PFSK-1 (cell line): ENCODE measurements at regions not wholly inside any gene's neighbourhood (a gene's known extent, or its start where the extent isn't known, plus 50 kb on each side); places are given as distances from the start of the nearest gene placed in this dataset.

Experiments
- FOXP2 ChIP-seq: optimal IDR thresholded peaks from 2 replicates; pipeline ENCODE3; 2011; ENCODE audit warnings: borderline replicate concordance, control low read depth, inconsistent platforms; ENCODE audit not compliant: insufficient read depth; ENCODE audit errors: extremely low read length, extremely low read depth
- POLR2AphosphoS5 ChIP-seq: IDR thresholded peaks from 2 replicates; pipeline ENCODE4 v1.6.1; 2012; ENCODE audit warnings: low read depth, mild to moderate bottlenecking, control low read depth, low read length, moderate library complexity
- REST ChIP-seq, 2 experiments: IDR thresholded peaks; 2 replicates each; pipeline versions ENCODE4 v1.6.1 to v1.8.0; 2011 to 2012; ENCODE audit warnings: low read depth in 2 of 2, low read length in 2 of 2, control low read depth in 1 of 2, inconsistent platforms in 1 of 2, mild to moderate bottlenecking in 1 of 2, moderate library complexity in 1 of 2; ENCODE audit not compliant: insufficient read depth in 1 of 2
- SIN3A ChIP-seq: IDR thresholded peaks from 2 replicates; pipeline ENCODE4 v1.6.1; 2012; ENCODE audit warnings: mild to moderate bottlenecking, low read length, moderate library complexity, borderline replicate concordance; ENCODE audit not compliant: insufficient read depth
- TAF1 ChIP-seq: IDR thresholded peaks from 2 replicates; pipeline ENCODE4 v1.6.1; 2012; ENCODE audit warnings: low read length, control low read depth, borderline replicate concordance; ENCODE audit not compliant: insufficient read depth

DNA sequence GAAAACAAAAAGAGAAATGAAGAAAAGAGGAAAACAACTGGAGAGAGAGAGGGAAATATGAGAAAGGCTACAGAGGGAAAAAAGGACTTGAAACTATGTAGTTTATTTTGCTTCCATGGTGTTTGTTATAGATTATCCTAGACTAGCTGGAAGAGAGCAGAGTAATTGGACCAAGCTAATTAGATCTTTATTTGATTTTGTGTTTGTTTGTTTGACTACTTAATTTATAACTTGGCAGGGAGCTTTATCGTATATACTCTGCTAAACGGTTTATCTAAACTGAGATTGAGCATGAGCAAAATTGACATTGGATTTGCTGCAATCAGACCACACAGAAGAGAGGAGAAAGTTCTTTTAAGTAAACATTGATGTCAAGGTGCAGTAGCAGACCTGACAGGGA lies 443.8 kb upstream of the USP24 start:
- TF ChIP-seq TAF1 (no peak), FOXP2 (no peak), SIN3A (no peak), REST (IDR thresholded peaks at IDR 0.05; ENCODE audit: insufficient read depth in 1 of 2, low read depth in 2 of 2, low read length in 2 of 2) (no peak), POLR2AphosphoS5 (no peak)

- TF ChIP-seq FOXP2 (no peak), POLR2AphosphoS5 (no peak), TAF1 (no peak), REST (IDR thresholded peaks at IDR 0.05; ENCODE audit: insufficient read depth in 1 of 2, low read depth in 2 of 2, low read length in 2 of 2) (no peak), SIN3A (no peak)
These were observed 439.6 kb upstream of the USP24 start for GRCh38 chr1:55654750-55655149.

- TF ChIP-seq TAF1: no peak
These were observed 439.0 kb upstream of the USP24 start for GRCh38 chr1:55654171-55654570.

DNA sequence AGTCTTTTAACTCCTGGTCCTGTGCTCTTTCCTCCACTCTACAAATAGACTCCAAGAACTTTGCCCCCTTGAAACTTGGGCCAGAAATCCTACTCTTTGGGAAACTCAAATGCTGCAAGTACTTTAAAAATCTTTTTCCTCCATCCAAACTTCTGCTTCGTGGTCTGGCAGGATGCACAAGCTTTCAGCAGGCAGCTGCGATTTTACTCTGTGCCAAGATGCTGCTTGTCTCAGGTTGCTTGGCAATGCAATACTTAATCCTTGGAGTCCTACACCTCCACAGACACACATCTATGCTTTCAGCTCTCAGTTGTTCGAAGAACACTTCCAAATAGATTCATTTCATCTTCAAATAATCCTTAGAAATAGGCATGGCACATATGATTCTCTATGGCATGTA lies 435.3 kb upstream of the USP24 start:
- TF ChIP-seq SIN3A (no peak), FOXP2 (no peak), REST (IDR thresholded peaks at IDR 0.05; ENCODE audit: insufficient read depth in 1 of 2, low read depth in 2 of 2, low read length in 2 of 2) (no peak), POLR2AphosphoS5 (no peak), TAF1 (no peak)

DNA sequence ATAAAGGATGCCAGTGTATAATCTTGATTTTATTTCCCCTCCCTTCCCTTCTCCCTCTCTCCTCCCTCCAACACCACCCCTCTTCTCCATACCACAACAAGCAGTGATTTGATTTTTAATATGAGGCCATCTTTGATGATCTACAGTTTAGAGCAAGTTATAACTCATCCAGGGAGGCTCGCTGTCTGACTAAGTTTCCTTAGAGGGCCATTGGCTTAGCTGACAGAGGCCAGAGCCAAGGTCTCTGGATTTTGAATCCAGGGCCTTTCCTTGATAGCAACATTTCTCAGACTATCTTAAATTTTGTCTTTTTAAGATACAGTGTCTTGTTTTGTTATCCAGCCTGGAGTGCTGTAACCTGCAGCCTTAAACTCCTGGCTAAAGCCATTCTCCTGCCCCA lies 431.0 kb upstream of the USP24 start:
- no peak for TF ChIP-seq SIN3A

GRCh38 chr1:55645270-55645669 lies 430.1 kb upstream of the USP24 start:
- TF ChIP-seq POLR2AphosphoS5 (no peak), FOXP2 (no peak), TAF1 (no peak), SIN3A (no peak), REST (IDR thresholded peaks at IDR 0.05; ENCODE audit: insufficient read depth in 1 of 2, low read depth in 2 of 2, low read length in 2 of 2) (no peak)
